K562 (cell line): ENCODE measurements at regions not wholly inside any gene's neighbourhood (a gene's known extent, or its start where the extent isn't known, plus 50 kb on each side); places are given as distances from the start of the nearest gene placed in this dataset.

ENCODE experiments used
- ATAC-seq: fragments of 200-7000 bp; cut with Tn5 transposase; 3 replicates; pipeline ENCODE4 v1.9.1; 2020; ENCODE audit warnings: moderate library complexity
- BruUV-seq: library from RNA; stranded (reverse); fragments of 400-500 nt; replicated peaks from 2 replicates; lab custom pipeline; 2021; lab: Mats Ljungman, UMichigan
- CTCF ChIA-PET: fragments of 300-600 bp; formaldehyde crosslinking; extraction: SDS; loops from one replicate; lab custom pipeline; 2021; ENCODE audit warnings: low intra/inter-chr PET ratio; lab: Yijun Ruan, JAX
- POLR2A ChIA-PET: fragments of 300-600, 350-650 bp; sonication (Branson Sonifier 250); formaldehyde crosslinking; extraction: SDS; loops from one replicate; lab custom pipeline; 2021; ENCODE audit warnings: antibody characterized with exemption, inconsistent platforms; lab: Yijun Ruan, JAX
- DNase-seq, 4 experiments: peaks; one replicate each; pipeline versions ENCODE4 v3.0.0 to v3.0.0-alpha.2; 2011 to 2018; ENCODE audit warnings: low spot score in 3 of 4, mixed read lengths in 3 of 4; ENCODE audit errors: extremely low read depth in 1 of 4
- FAIRE-seq: peaks from 2 replicates; lab custom pipeline; 2011; peaks lifted over from hg19 to GRCh38; lab: Jason Lieb, UNC
- H2AFZ ChIP-seq: 2 replicates; pipeline ENCODE4 v1.6.0; 2011; ENCODE audit warnings: low read depth, low read length, control low read depth, inconsistent platforms
- H3K27ac ChIP-seq: fragments of 200-600 bp; 3 replicates; pipeline ENCODE4 v1.8.0; 2011; ENCODE audit warnings: low read depth, mild to moderate bottlenecking, control low read depth, inconsistent platforms, low read length, moderate library complexity, mixed read lengths; ENCODE audit errors: extremely low read depth
- H3K27me3 ChIP-seq, 2 experiments: fragments of 300-600 bp in 1 of 2; 2 replicates in 1 of 2; 3 replicates in 1 of 2; pipeline versions ENCODE4 v1.6.0 to v1.8.0; 2011; ENCODE audit warnings: inconsistent platforms in 2 of 2, low read length in 2 of 2, mild to moderate bottlenecking in 1 of 2, mixed read lengths in 1 of 2, moderate library complexity in 1 of 2; ENCODE audit not compliant: control insufficient read depth in 2 of 2, insufficient read depth in 2 of 2
- H3K36me3 ChIP-seq: fragments of 300-600 bp; 3 replicates; pipeline ENCODE4 v1.8.0; 2011; ENCODE audit warnings: mild to moderate bottlenecking, low read length, inconsistent platforms; ENCODE audit not compliant: control insufficient read depth, insufficient read depth
- H3K4me1 ChIP-seq, 2 experiments: fragments of 200-600 bp in 1 of 2; replicated peaks in 1 of 2; 2 replicates in 1 of 2; 3 replicates in 1 of 2; pipeline versions ENCODE4 v1.5.1 to v1.8.0; 2011; ENCODE audit warnings: inconsistent platforms in 2 of 2, low read length in 2 of 2, mild to moderate bottlenecking in 1 of 2, mixed read lengths in 1 of 2, moderate library complexity in 1 of 2; ENCODE audit not compliant: control insufficient read depth in 2 of 2, insufficient read depth in 2 of 2
- H3K4me2 ChIP-seq: 2 replicates; pipeline ENCODE4 v1.6.1; 2011; ENCODE audit warnings: low read length, control low read depth, inconsistent platforms, mixed read lengths; ENCODE audit not compliant: insufficient read depth
- H3K4me3 ChIP-seq: fragments of 200-600 bp; sonication (generic), shearing (Covaris generic); 2 replicates; pipeline ENCODE4 v1.5.1; 2016; ENCODE audit warnings: control low read depth, inconsistent platforms
- H3K79me2 ChIP-seq: fragments of 200-600 bp; 3 replicates; pipeline ENCODE4 v1.8.0; 2011; ENCODE audit warnings: low read length, inconsistent platforms; ENCODE audit not compliant: control insufficient read depth, insufficient read depth
- H3K9ac ChIP-seq, 2 experiments: 2 replicates each; pipeline versions ENCODE4 v1.6.0 to v1.6.1; 2011; ENCODE audit warnings: low read depth in 2 of 2, low read length in 2 of 2, control low read depth in 1 of 2, inconsistent platforms in 1 of 2, mild to moderate bottlenecking in 1 of 2, mixed read lengths in 1 of 2; ENCODE audit not compliant: insufficient read depth in 1 of 2
- H3K9me1 ChIP-seq: one replicate; pipeline ENCODE4 v1.6.0; 2011; ENCODE audit warnings: inconsistent platforms, mild to moderate bottlenecking, low read length, moderate library complexity; ENCODE audit not compliant: control insufficient read depth, insufficient read depth
- H3K9me3 ChIP-seq: replicated peaks from 2 replicates; pipeline ENCODE4 v1.5.1; 2011; ENCODE audit warnings: low read depth, low read length, inconsistent platforms; ENCODE audit not compliant: control insufficient read depth, insufficient read depth
- H4K20me1 ChIP-seq: replicated peaks from 2 replicates; pipeline ENCODE4 v1.6.1; 2011; ENCODE audit warnings: low read length, inconsistent platforms, mixed read lengths; ENCODE audit not compliant: control insufficient read depth, insufficient read depth
- CBX8 ChIP-seq: fragments of 200-600 bp; sonication (generic); IDR thresholded peaks from 2 replicates; pipeline ENCODE4 v1.6.1; 2012; ENCODE audit warnings: borderline replicate concordance, mixed run types, low read depth, mild to moderate bottlenecking, moderate library complexity, mixed read lengths, low read length, control low read depth, inconsistent platforms; ENCODE audit not compliant: poor library complexity, severe bottlenecking; ENCODE audit errors: extremely low read depth
- CTCFL ChIP-seq: IDR thresholded peaks from 2 replicates; pipeline ENCODE4 v1.6.1; 2011; ENCODE audit warnings: borderline replicate concordance, low read depth, mild to moderate bottlenecking, moderate library complexity, low read length; ENCODE audit not compliant: insufficient read depth, poor library complexity, severe bottlenecking
- IRF1 ChIP-seq: sonication (generic); formaldehyde crosslinking; IDR thresholded peaks from 2 replicates; pipeline ENCODE4 v1.8.0; 2022; ENCODE audit warnings: missing genetic modification reagents, mild to moderate bottlenecking, borderline replicate concordance
- MTF1 ChIP-seq: fragments of 250-450 bp; sonication (Bioruptor Pico); IDR thresholded peaks from 2 replicates; pipeline ENCODE4 v1.9.0; 2021; ENCODE audit warnings: moderate library complexity, mild to moderate bottlenecking, inconsistent platforms, borderline replicate concordance
- TCF3 ChIP-seq: sonication (generic); formaldehyde crosslinking; IDR thresholded peaks from 2 replicates; pipeline ENCODE4 v1.4.0; 2020; ENCODE audit warnings: mild to moderate bottlenecking, missing genetic modification reagents
- TCFL5 ChIP-seq: fragments of 250-450 bp; sonication (Bioruptor Pico); conservative IDR thresholded peaks from 2 replicates; pipeline ENCODE4 v1.6.1; 2021; ENCODE audit warnings: mild to moderate bottlenecking, moderate library complexity, matching md5 sums
- ZNF282 ChIP-seq: sonication (generic); formaldehyde crosslinking; IDR thresholded peaks from 2 replicates; pipeline ENCODE4 v1.8.1; 2023; ENCODE audit warnings: missing genetic modification reagents
- ZNF3 ChIP-seq: fragments of 250-450 bp; sonication (Bioruptor Pico); IDR thresholded peaks from 2 replicates; pipeline ENCODE4 v1.5.0; 2021; ENCODE audit warnings: mild to moderate bottlenecking, moderate library complexity
- WGBS: fragments of 100-300 bp; shearing (Covaris generic); methylation state at CpG from one replicate; pipeline ENCODE4 v1.1.6; 2016; ENCODE audit warnings: low coverage, mixed read lengths; ENCODE audit not compliant: insufficient coverage; ENCODE audit errors: missing lambda C conversion rate; 5-methylcytosine and 5-hydroxymethylcytosine counted together
- in situ Hi-C: fragments of 300-500 bp; cut with MboI; formaldehyde crosslinking; loops from 4 replicates; pipeline ENCODE4 v1.15.0; 2018; ENCODE audit warnings: inconsistent platforms, mixed read lengths
- intact Hi-C: fragments of 100-400 bp; cut with micrococcal nuclease; formaldehyde crosslinking; loops from 2 replicates; pipeline ENCODE4 v1.14.2; 2022

- Histone ChIP-seq H3K4me1 (no peaks in the 10 kb centered on the region), H3K9ac (no peak overlapping the region), H3K4me3 (no peak overlapping the region), H3K27ac (no peak overlapping the region), H3K27me3 (no peaks in the 10 kb centered on the region), H3K36me3 (no peaks in the 10 kb centered on the region), H3K9me3 (no peaks in the 10 kb centered on the region), H4K20me1 (no peaks in the 10 kb centered on the region), H3K4me2 (no peak overlapping the region), H3K79me2 (no peaks in the 10 kb centered on the region), H3K9me1 (no peaks in the 10 kb centered on the region), H2AFZ (no peak overlapping the region)
- 0% methylated on average over 3 of the region's 3 CpGs for WGBS
- BruUV-seq = no TSS peak
- DNase-seq = no peak
- ATAC-seq = no peak
- TF ChIP-seq ZNF3 (CRISPR knock-in tag) = no peak
- TF ChIP-seq CTCFL = no peak
- no peak for TF ChIP-seq TCFL5 (CRISPR knock-in tag)
- no peak for TF ChIP-seq MTF1 (CRISPR knock-in tag)
- TF ChIP-seq CBX8 = no peak
- TF ChIP-seq IRF1 (CRISPR knock-in tag) = no peak
- no peak for TF ChIP-seq TCF3 (CRISPR knock-in tag)
- TF ChIP-seq ZNF282 (CRISPR knock-in tag) = no peak
- in situ Hi-C loops (no loop called here), intact Hi-C loops (no loop called here)
- FAIRE-seq = no peak
- CTCF ChIA-PET = no interaction called here
- POLR2A ChIA-PET = no interaction called here
These were observed 521.0 kb upstream of the CHD1 start for GRCh38 chr5:99449786-99450185.
